Ovary (tissue), 7 donors: ENCODE measurements at regions not wholly inside any gene's neighbourhood (a gene's known extent, or its start where the extent isn't known, plus 50 kb on each side); places are given as distances from the start of the nearest gene placed in this dataset.

Experiments
- DNase-seq, 5 donors: peaks; one replicate each; pipeline ENCODE4 v3.0.0-alpha.2; 2019 to 2020
- H3K27ac ChIP-seq, 2 donors: fragments of 200-600 bp; one replicate each; pipeline versions ENCODE4 v1.5.1 to v1.8.0; 2019 to 2022
- H3K27me3 ChIP-seq: fragments of 200-600 bp; one replicate; pipeline ENCODE4 v1.8.0; 2022
- H3K36me3 ChIP-seq: fragments of 200-600 bp; sonication (generic); one replicate; pipeline ENCODE4 v1.5.1; 2019
- H3K4me1 ChIP-seq: one replicate; pipeline ENCODE4 v1.8.1; 2013; ENCODE audit warnings: mild to moderate bottlenecking, moderate library complexity; ENCODE audit not compliant: insufficient read depth
- H3K4me3 ChIP-seq: fragments of 200-600 bp; sonication (generic); one replicate; pipeline ENCODE4 v1.5.1; 2017
- H3K9me3 ChIP-seq, 2 donors: fragments of 200-600 bp in 1 of 2; sonication (generic) in 1 of 2; one replicate each; pipeline versions ENCODE4 v1.5.1 to v1.8.1; 2013 to 2019; ENCODE audit warnings: mild to moderate bottlenecking in 1 of 2, moderate library complexity in 1 of 2
- EP300 ChIP-seq: sonication (generic); formaldehyde crosslinking; IDR thresholded peaks from one replicate; pipeline ENCODE4 v1.6.1; 2017; ENCODE audit warnings: antibody characterized with exemption
- POLR2A ChIP-seq: fragments of 450-650 bp; IDR thresholded peaks from one replicate; pipeline ENCODE4 v1.6.1; 2017; ENCODE audit warnings: antibody characterized with exemption, mild to moderate bottlenecking, moderate library complexity
- WGBS, 3 donors: extraction: QIAGEN DNeasy Blood & Tissue Kit in 1 of 3; methylation state at CpG; one replicate each; pipeline versions ENCODE4 v1.1.5 to v1.1.7; 2013 to 2017; 5-methylcytosine and 5-hydroxymethylcytosine counted together
- intact Hi-C, 4 donors: fragments of 100-400 bp; cut with DNase I; formaldehyde crosslinking; loops; one replicate each; pipeline versions ENCODE4 v1.11.0 to v1.15.1; 2022 to 2023
- TF ChIP-seq, protein P1 (sequence below), 3 donors: fragments of 450-650 bp in 2 of 3; fragments of 200-600 bp in 1 of 3; IDR thresholded peaks; one replicate each; pipeline versions ENCODE4 v1.5.1 to v1.8.0; 2016 to 2022; ENCODE audit warnings: antibody characterized with exemption in 3 of 3, mild to moderate bottlenecking in 1 of 3
- donor health status: DM: no; HTN: no; CAD: no; lungs with moderate emphysema.
- donor health status: DM: no; HTN: no; CAD: no.
- donor health status: Bipolar disorder and iron deficiency.
- donor health status: DM: no; HTN: no; CAD: no.
- donor health status: DM: yes; HTN: yes; CAD: no.

DNA sequence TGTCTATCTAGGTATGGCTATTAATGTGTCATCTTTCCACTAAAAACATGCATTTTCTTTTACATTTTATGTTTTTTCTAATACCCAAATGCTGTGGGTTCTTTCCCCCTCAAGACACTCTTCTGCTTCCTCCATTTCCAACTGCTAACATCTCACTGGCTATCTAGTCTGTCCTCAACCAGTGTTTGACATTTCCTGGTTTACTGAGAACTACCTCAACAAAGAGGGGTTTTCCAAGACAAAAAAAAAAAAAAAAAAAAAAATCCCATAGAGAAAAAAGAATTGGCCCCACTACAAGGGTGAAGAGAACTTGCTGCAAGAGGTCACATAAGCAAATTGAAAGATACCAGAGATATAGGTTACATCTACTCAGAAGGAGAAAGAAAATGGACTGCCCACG lies 359.7 kb downstream of the CRPPA start:
- Histone ChIP-seq H3K27me3 (no peaks in the 10 kb centered on the region), H3K27ac (no peak overlapping the region), H3K4me1 (no peaks in the 10 kb centered on the region), H3K4me3 (no peak overlapping the region), H3K9me3 (no peaks in the 10 kb centered on the region), H3K36me3 (no peaks in the 10 kb centered on the region)
- 50 to 72% (median 63%) methylated on average over 1 of the region's 1 CpG for WGBS, 3 donors
- intact Hi-C loops = no loop called here
- TF ChIP-seq POLR2A (no peak), EP300 (no peak)
- TF ChIP-seq, protein P1, sequence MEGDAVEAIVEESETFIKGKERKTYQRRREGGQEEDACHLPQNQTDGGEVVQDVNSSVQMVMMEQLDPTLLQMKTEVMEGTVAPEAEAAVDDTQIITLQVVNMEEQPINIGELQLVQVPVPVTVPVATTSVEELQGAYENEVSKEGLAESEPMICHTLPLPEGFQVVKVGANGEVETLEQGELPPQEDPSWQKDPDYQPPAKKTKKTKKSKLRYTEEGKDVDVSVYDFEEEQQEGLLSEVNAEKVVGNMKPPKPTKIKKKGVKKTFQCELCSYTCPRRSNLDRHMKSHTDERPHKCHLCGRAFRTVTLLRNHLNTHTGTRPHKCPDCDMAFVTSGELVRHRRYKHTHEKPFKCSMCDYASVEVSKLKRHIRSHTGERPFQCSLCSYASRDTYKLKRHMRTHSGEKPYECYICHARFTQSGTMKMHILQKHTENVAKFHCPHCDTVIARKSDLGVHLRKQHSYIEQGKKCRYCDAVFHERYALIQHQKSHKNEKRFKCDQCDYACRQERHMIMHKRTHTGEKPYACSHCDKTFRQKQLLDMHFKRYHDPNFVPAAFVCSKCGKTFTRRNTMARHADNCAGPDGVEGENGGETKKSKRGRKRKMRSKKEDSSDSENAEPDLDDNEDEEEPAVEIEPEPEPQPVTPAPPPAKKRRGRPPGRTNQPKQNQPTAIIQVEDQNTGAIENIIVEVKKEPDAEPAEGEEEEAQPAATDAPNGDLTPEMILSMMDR (IDR thresholded peaks at IDR 0.05) = no peak
- DNase-seq = no peak

DNA sequence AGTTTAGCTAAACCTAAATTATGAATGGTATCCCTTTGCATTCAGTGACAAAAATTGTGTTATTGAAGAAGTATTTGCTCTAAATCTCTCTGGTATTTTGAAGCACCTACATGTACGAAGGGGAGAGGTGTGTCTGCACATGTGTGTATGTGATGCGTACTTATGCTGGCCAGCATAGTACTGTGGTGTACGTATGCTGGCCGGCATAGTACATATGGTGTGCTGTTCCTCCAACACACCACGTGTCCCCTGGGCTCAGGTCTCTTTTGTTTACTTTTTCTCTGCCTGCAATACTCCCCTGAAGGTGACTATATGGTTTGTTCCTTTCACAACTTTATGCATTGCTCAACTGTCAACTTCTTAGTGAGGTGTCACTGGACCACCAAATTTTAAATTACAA lies 360.3 kb downstream of the CRPPA start:
- intact Hi-C loops = no loop called here

GRCh38 chr7:16060502-16060901 lies 360.8 kb downstream of the CRPPA start:
- TF ChIP-seq, protein P1 (IDR thresholded peaks at IDR 0.05) = no peak
- TF ChIP-seq POLR2A = no peak
- no peak for TF ChIP-seq EP300
- H3K4me1 ChIP-seq = no peaks in the 10 kb centered on the region
- H3K36me3 ChIP-seq = no peaks in the 10 kb centered on the region
- H3K27ac ChIP-seq = no peak overlapping the region
- intact Hi-C loops = no loop called here
- H3K27me3 ChIP-seq = no peaks in the 10 kb centered on the region
- no peak overlapping the region for H3K4me3 ChIP-seq
- no peaks in the 10 kb centered on the region for H3K9me3 ChIP-seq
- DNase-seq = no peak

More for the DNA sequence above, 360.3 kb downstream of the CRPPA start:
- Histone ChIP-seq H3K36me3 (no peaks in the 10 kb centered on the region), H3K27ac (no peak overlapping the region), H3K4me1 (no peaks in the 10 kb centered on the region), H3K4me3 (no peak overlapping the region), H3K27me3 (no peaks in the 10 kb centered on the region), H3K9me3 (no peaks in the 10 kb centered on the region)
- TF ChIP-seq POLR2A = no peak
- TF ChIP-seq, protein P1 (IDR thresholded peaks at IDR 0.05) = no peak
- no peak for TF ChIP-seq EP300
- WGBS, 3 donors = 93 to 99% (median 96%) methylated on average over 5 of the region's 5 CpGs
- no peak for DNase-seq

DNA sequence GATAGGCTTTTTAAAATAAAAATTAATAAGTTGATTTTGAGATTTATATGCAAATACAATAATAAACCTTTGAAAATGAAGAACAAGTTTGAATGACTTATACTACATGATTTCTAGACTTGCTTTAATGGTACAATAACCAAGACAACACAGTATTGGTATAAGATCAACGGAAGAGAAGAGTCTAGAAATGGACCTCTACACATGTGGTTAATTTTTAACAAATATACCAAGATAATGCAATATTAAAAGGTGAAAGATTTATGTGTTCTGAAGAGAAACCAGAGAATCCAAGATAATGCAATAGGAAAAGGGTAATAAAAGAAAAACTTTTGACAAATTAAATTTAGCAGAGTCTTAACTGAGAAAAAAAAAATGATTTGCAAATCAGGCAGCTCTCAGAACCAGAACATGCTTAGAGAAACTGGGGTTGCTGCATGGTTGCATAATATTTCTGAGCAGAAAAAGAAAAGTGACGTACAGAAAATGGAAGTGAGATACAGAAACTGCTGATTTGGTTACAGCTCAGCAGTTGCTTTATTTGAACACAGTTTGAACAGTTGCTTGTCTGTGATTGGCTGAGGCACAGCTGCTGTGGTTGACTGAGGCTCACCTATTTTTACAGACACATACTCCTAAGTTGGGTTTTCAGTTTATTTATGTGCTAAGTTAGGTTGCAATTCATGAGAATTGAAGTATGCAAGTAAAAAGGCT lies 365.9 kb downstream of the CRPPA start:
- Histone ChIP-seq H3K27ac (no peak overlapping the region), H3K4me1 (no peaks in the 10 kb centered on the region), H3K4me3 (no peak overlapping the region), H3K36me3 (no peaks in the 10 kb centered on the region), H3K27me3 (no peaks in the 10 kb centered on the region), H3K9me3 (no peaks in the 10 kb centered on the region)
- no peak for TF ChIP-seq POLR2A
- TF ChIP-seq, protein P1 (IDR thresholded peaks at IDR 0.05) = no peak
- TF ChIP-seq EP300 = no peak
- no peak for DNase-seq
- 71 to 92% (median 89%) methylated on average over 2 of the region's 2 CpGs for WGBS, 3 donors
- intact Hi-C loops = no loop called here
